ENCODE measurements at regions not wholly inside any gene's neighbourhood (a gene's known extent, or its start where the extent isn't known, plus 50 kb on each side); places are given as distances from the start of the nearest gene placed in this dataset.

- Histone ChIP-seq H3K9me3 (no peaks in the 10 kb centered on the region), H3K4me1 (peaks cover 0 to 8% (median 0%) of the 10 kb centered on the region in 3 donors), H3K27ac (no peak overlapping the region), H3K27me3 (no peaks in the 10 kb centered on the region), H3K4me3 (no peak overlapping the region), H3K36me3 (no peaks in the 10 kb centered on the region)
- intact Hi-C loops (cut with DNase I), result no loop called here
- WGBS, 2 donors, result 29 to 36% methylated on average over 5 of the region's 5 CpGs
- DNase-seq, result no peak
- TF ChIP-seq CTCF (IDR thresholded peaks at IDR 0.05) (no peak), POLR2A (IDR thresholded peaks at IDR 0.05) (no peak)
These were observed 273.2 kb upstream of the KIRREL3 start for GRCh38 chr11:127273593-127274327.

DNA sequence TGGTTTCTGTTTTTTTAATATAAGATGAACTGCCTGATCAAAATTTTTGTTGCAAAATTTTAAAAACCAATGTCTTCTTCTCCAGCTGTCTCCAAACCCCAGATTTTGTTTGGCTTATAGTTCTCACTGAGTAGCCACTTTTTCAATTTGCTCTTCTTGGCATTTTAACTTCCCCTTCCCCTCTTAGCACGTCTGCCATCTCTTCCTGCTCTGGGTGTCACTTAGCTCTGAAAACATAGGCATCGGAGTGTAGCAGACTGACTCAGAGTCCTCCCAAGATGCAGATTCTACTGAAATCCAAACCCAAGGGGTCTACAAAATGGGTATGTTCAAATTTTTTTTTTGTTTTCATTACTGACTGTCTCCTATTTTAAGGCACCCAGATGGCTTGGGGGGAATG lies 270.3 kb upstream of the KIRREL3 start:
- Histone ChIP-seq H3K9me3 (peaks cover 0 to 3% (median 0%) of the 10 kb centered on the region in 3 donors), H3K27ac (no peak overlapping the region), H3K4me1 (peaks cover 0 to 8% (median 0%) of the 10 kb centered on the region in 3 donors), H3K27me3 (no peaks in the 10 kb centered on the region), H3K4me3 (no peak overlapping the region), H3K36me3 (no peaks in the 10 kb centered on the region)
- no peak for DNase-seq
- no peak for TF ChIP-seq POLR2A (IDR thresholded peaks at IDR 0.05)
- TF ChIP-seq CTCF (IDR thresholded peaks at IDR 0.05), result no peak
- intact Hi-C loops (cut with DNase I), result no loop called here
- WGBS, 2 donors, result 57 to 67% methylated on average over 2 of the region's 2 CpGs

DNA sequence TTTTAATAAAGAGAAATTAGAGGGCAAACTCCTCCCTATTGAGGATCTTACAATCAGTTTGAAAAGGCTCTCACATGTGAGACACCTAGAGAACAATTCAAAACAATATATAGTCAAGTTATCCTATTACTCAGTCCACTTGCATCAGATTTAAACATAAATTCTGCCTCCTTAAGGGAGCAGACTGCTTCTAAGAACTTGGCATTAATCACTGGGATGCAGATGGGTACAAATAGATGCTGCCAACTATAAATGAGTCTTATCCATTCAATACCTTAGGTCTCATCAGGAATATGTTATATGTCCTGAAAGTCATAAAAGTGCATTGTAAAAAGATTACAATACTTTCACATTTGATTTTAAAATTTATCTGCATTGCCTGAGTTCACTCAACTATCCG lies 269.3 kb upstream of the KIRREL3 start:
- H3K27ac ChIP-seq, result no peak overlapping the region
- no peaks in the 10 kb centered on the region for H3K36me3 ChIP-seq
- peaks cover 0 to 3% (median 0%) of the 10 kb centered on the region in 3 donors for H3K9me3 ChIP-seq
- no peak overlapping the region for H3K4me3 ChIP-seq
- H3K27me3 ChIP-seq, result no peaks in the 10 kb centered on the region
- WGBS, 2 donors, result 92 to 100% methylated on average over 1 of the region's 1 CpG
- no peak for DNase-seq
- H3K4me1 ChIP-seq, result peaks cover 0 to 8% (median 0%) of the 10 kb centered on the region in 3 donors
- intact Hi-C loops (cut with DNase I), result no loop called here
- no peak for TF ChIP-seq CTCF (IDR thresholded peaks at IDR 0.05)
- no peak for TF ChIP-seq POLR2A (IDR thresholded peaks at IDR 0.05)

DNA sequence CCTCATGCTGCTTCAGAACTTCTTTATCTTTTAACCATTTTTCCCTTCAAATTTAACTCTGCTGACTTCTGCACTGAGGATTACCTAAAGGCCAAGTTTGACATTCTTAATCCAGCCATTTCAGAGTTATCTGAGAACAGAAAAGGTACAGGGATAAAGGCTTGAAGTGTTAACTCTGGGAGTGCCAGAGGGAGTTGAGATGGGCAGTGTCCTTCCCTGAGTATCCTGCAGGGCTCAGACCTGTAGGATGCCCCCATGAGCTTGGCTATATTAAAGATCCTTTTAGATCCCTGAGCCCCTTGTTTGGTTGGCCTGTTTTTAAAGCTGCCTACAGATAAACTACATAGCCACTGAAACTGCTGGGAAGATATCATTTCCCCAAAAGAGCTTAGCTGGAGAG lies 268.4 kb upstream of the KIRREL3 start:
- DNase-seq, result no peak
- intact Hi-C loops (cut with DNase I), result no loop called here
- H3K27me3 ChIP-seq, result no peaks in the 10 kb centered on the region

DNA sequence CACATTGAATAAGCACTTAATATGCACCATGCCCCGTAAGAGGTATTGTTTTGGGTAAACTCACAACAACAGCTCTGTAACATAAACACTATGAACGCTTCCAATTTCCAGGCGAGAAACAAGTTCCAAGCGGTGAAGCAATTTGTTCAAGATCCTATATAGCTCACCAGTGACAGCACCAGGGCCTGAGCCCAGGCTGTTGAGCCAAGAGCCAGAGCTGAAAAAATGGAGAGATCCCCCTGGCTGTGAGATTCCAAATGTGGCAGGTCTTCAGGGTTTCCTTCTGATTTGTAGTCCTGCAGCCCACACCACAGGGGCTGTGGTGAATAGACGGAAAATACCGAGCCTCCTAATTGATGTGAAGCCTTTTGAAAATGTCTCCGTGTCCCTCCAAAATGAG lies 268.0 kb upstream of the KIRREL3 start:
- intact Hi-C loops (cut with DNase I), result no loop called here
- Histone ChIP-seq H3K27ac (no peak overlapping the region), H3K4me1 (no peaks in the 10 kb centered on the region), H3K9me3 (peaks cover 0 to 3% (median 0%) of the 10 kb centered on the region in 3 donors), H3K27me3 (no peaks in the 10 kb centered on the region), H3K36me3 (no peaks in the 10 kb centered on the region), H3K4me3 (no peak overlapping the region)
- no peak for DNase-seq
- WGBS, 2 donors, result 79 to 81% methylated on average over 7 of the region's 7 CpGs
- no peak for TF ChIP-seq CTCF (IDR thresholded peaks at IDR 0.05)
- no peak for TF ChIP-seq POLR2A (IDR thresholded peaks at IDR 0.05)

More for the DNA sequence above, 268.4 kb upstream of the KIRREL3 start:
- Histone ChIP-seq H3K27ac (no peak overlapping the region), H3K4me3 (no peak overlapping the region), H3K36me3 (no peaks in the 10 kb centered on the region), H3K9me3 (peaks cover 0 to 3% (median 0%) of the 10 kb centered on the region in 3 donors), H3K4me1 (no peaks in the 10 kb centered on the region)
- TF ChIP-seq CTCF (IDR thresholded peaks at IDR 0.05), result no peak
